Hepatocyte (in vitro differentiated cells): ENCODE measurements at regions not wholly inside any gene's neighbourhood (a gene's known extent, or its start where the extent isn't known, plus 50 kb on each side); places are given as distances from the start of the nearest gene placed in this dataset.

Source experiments
- EZH2phosphoT487 ChIP-seq: fragments of 200-600 bp; sonication (generic); IDR thresholded peaks from one replicate; pipeline ENCODE4 v1.6.1; 2018; ENCODE audit warnings: antibody characterized with exemption, mild to moderate bottlenecking, low read depth, moderate library complexity; ENCODE audit not compliant: unreplicated experiment, severe bottlenecking
- TF ChIP-seq, protein P1 (sequence below): fragments of 200-600 bp; sonication (generic); IDR thresholded peaks from 2 replicates; pipeline ENCODE4 v1.5.1; 2016; ENCODE audit warnings: antibody characterized with exemption, mild to moderate bottlenecking; ENCODE audit not compliant: poor library complexity

DNA sequence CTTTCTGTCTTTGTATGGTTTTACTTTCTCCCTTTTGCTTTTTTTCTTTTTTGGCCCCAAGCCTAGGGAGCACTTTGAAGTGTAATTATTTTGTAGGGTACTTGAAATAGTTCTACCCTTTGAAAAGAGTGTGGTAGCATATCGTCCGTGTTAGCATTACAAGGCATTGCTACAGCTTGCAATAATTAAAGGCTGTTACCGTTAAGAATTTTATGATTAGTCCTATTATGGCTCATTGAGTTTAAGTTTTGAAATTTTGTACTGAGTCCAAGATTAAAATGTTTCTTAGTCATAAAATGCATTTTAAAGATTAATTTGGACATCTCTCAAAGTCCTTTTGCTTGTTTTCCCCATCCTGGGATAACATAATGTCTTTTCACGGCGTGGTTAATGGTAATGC is 490.0 kb upstream of the LRRN3 start:
- TF ChIP-seq, protein P1, sequence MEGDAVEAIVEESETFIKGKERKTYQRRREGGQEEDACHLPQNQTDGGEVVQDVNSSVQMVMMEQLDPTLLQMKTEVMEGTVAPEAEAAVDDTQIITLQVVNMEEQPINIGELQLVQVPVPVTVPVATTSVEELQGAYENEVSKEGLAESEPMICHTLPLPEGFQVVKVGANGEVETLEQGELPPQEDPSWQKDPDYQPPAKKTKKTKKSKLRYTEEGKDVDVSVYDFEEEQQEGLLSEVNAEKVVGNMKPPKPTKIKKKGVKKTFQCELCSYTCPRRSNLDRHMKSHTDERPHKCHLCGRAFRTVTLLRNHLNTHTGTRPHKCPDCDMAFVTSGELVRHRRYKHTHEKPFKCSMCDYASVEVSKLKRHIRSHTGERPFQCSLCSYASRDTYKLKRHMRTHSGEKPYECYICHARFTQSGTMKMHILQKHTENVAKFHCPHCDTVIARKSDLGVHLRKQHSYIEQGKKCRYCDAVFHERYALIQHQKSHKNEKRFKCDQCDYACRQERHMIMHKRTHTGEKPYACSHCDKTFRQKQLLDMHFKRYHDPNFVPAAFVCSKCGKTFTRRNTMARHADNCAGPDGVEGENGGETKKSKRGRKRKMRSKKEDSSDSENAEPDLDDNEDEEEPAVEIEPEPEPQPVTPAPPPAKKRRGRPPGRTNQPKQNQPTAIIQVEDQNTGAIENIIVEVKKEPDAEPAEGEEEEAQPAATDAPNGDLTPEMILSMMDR: no peak
- TF ChIP-seq EZH2phosphoT487: no peak
